Subcutaneous abdominal adipose tissue (tissue), 5 donors: ENCODE measurements at regions not wholly inside any gene's neighbourhood (a gene's known extent, or its start where the extent isn't known, plus 50 kb on each side); places are given as distances from the start of the nearest gene placed in this dataset.
"Not testable (repeated sequence)": the region's sequence is repeated elsewhere in the genome, so short reads cannot be mapped to it uniquely, and the experiment has no call there.

ENCODE experiments used
- H3K27ac ChIP-seq: one replicate; pipeline ENCODE4 v1.7.0; 2013; ENCODE audit warnings: low read depth, mild to moderate bottlenecking, inconsistent platforms, low read length, moderate library complexity
- H3K27me3 ChIP-seq, 5 donors: one replicate each; pipeline ENCODE4 v1.7.0; 2013; ENCODE audit warnings: low read length in 5 of 5, inconsistent platforms in 1 of 5; ENCODE audit not compliant: control insufficient read depth in 5 of 5, insufficient read depth in 4 of 5
- H3K36me3 ChIP-seq, 5 donors: one replicate each; pipeline ENCODE4 v1.7.0; 2013; ENCODE audit warnings: low read length in 5 of 5; ENCODE audit not compliant: control insufficient read depth in 5 of 5, insufficient read depth in 5 of 5
- H3K4me1 ChIP-seq, 5 donors: one replicate each; pipeline ENCODE4 v1.7.0; 2013; ENCODE audit warnings: low read length in 5 of 5, mild to moderate bottlenecking in 3 of 5, moderate library complexity in 1 of 5; ENCODE audit not compliant: control insufficient read depth in 5 of 5, insufficient read depth in 5 of 5
- H3K4me3 ChIP-seq, 5 donors: one replicate each; pipeline ENCODE4 v1.7.0; 2013; ENCODE audit warnings: low read length in 5 of 5, low read depth in 1 of 5
- H3K9ac ChIP-seq, 5 donors: one replicate each; pipeline ENCODE4 v1.7.0; 2013; ENCODE audit warnings: low read length in 5 of 5, mild to moderate bottlenecking in 4 of 5, moderate library complexity in 3 of 5
- H3K9me3 ChIP-seq, 5 donors: one replicate each; pipeline ENCODE4 v1.7.0; 2013; ENCODE audit warnings: low read length in 5 of 5; ENCODE audit not compliant: control insufficient read depth in 5 of 5
- donor health status: healthy.
- donor health status: healthy.
- donor health status: healthy.
- donor health status: healthy.
- donor health status: healthy.

- Histone ChIP-seq H3K27ac (no peak overlapping the region), H3K4me1 (no peaks in the 10 kb centered on the region), H3K36me3 (no peaks in the 10 kb centered on the region), H3K4me3 (no peak overlapping the region), H3K9ac (no peak overlapping the region), H3K9me3 (no peaks in the 10 kb centered on the region), H3K27me3 (no peaks in the 10 kb centered on the region)
Observed at GRCh38 chr3:87494264-87494663, 217.9 kb upstream of the POU1F1 start.

DNA sequence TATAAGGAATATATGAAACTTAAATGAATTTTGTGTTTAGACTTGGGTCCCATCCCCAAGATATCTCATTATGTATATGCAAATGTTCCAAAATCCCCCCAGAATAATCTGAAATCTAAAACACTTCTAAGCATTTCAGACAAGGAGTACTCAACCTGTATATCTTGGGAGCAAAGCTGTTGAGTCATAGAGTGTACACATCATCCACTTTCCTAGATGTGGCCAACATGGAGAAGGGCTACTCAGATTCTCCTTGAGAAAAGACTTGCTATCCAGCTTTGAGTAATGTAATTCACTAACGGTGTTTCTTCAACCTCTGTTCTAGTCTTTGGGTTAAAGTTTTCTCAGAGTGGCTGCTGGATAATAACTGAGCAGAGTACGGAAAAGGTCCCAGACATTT is 215.5 kb upstream of the POU1F1 start:
- H3K27me3 ChIP-seq, result no peaks in the 10 kb centered on the region
- no peaks in the 10 kb centered on the region for H3K4me1 ChIP-seq
- no peak overlapping the region for H3K9ac ChIP-seq
- peaks cover 0 to 2% (median 0%) of the 10 kb centered on the region in 5 donors for H3K9me3 ChIP-seq
- no peaks in the 10 kb centered on the region for H3K36me3 ChIP-seq
- no peak overlapping the region for H3K4me3 ChIP-seq
- no peak overlapping the region for H3K27ac ChIP-seq

DNA sequence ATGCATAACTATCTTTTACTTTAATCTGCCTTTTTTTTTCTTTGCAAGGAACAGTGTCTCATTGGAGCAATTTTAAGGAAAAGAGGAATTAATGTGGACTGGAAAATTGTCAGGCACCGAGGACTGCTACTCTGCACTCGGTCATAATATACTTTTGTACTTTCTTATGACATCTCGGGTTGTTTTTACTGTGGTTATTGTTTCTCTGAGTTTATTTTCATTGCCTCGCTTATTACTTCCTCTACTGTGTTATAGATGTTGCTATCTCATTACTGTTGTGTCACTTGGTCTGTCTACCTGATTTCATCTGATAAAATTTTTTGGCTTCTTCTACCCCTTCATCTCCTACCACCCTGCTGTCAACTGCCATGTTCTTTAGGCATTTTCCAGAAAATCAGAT is 213.5 kb upstream of the POU1F1 start:
- Histone ChIP-seq H3K9me3 (peaks cover 0 to 4% (median 0%) of the 10 kb centered on the region in 5 donors), H3K4me1 (no peaks in the 10 kb centered on the region), H3K27me3 (no peaks in the 10 kb centered on the region), H3K27ac (no peak overlapping the region), H3K9ac (no peak overlapping the region), H3K36me3 (no peaks in the 10 kb centered on the region), H3K4me3 (no peak overlapping the region)

GRCh38 chr3:87488765-87489164 is 212.4 kb upstream of the POU1F1 start:
- H3K27me3 ChIP-seq, result no peaks in the 10 kb centered on the region
- peaks cover 0 to 4% (median 0%) of the 10 kb centered on the region in 5 donors for H3K9me3 ChIP-seq
- no peaks in the 10 kb centered on the region for H3K4me1 ChIP-seq
- no peak overlapping the region for H3K9ac ChIP-seq
- H3K27ac ChIP-seq, result no peak overlapping the region
- no peak overlapping the region for H3K4me3 ChIP-seq
- no peaks in the 10 kb centered on the region for H3K36me3 ChIP-seq

- H3K36me3 ChIP-seq, H3K27ac ChIP-seq, H3K4me1 ChIP-seq, H3K9me3 ChIP-seq, H3K27me3 ChIP-seq, H3K9ac ChIP-seq, H3K4me3 ChIP-seq: not testable (repeated sequence)
Observed at GRCh38 chr3:87486635-87487034, 210.3 kb upstream of the POU1F1 start.

GRCh38 chr3:87486115-87486514 is 209.7 kb upstream of the POU1F1 start:
- no peaks in the 10 kb centered on the region for H3K36me3 ChIP-seq
- H3K27ac ChIP-seq, result no peak overlapping the region
- peaks cover 0 to 4% (median 0%) of the 10 kb centered on the region in 5 donors for H3K9me3 ChIP-seq
- no peaks in the 10 kb centered on the region for H3K4me1 ChIP-seq
- H3K4me3 ChIP-seq, result no peak overlapping the region
- no peaks in the 10 kb centered on the region for H3K27me3 ChIP-seq
- no peak overlapping the region for H3K9ac ChIP-seq

DNA sequence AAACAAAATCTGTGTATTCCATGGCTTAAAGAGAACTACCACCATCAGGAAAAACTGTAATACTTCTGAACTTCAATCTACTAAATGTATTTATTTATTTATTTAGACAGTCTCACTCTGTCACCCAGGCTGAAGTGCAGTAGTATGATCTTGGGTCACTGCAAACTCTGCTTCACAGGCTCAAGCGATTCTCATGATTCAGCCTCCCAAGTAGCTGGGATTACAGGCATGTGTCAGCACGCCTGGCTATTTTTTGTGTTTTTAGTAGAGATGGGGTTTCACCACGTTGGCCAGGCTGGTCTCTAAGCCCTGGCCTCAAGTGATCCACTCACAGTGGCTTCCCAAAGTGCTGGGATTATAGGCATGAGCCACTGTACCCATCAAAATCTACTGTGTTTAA is 202.3 kb upstream of the POU1F1 start:
- Histone ChIP-seq H3K36me3 (no peaks in the 10 kb centered on the region), H3K27me3 (no peaks in the 10 kb centered on the region), H3K4me3 (no peak overlapping the region), H3K9me3 (no peaks in the 10 kb centered on the region), H3K27ac (no peak overlapping the region), H3K4me1 (no peaks in the 10 kb centered on the region), H3K9ac (no peak overlapping the region)

- no peaks in the 10 kb centered on the region for H3K4me1 ChIP-seq
- no peak overlapping the region for H3K27ac ChIP-seq
- H3K27me3 ChIP-seq, result no peaks in the 10 kb centered on the region
- no peaks in the 10 kb centered on the region for H3K36me3 ChIP-seq
- no peak overlapping the region for H3K9ac ChIP-seq
- peaks cover 0 to 6% (median 0%) of the 10 kb centered on the region in 5 donors for H3K9me3 ChIP-seq
- no peak overlapping the region for H3K4me3 ChIP-seq
Observed at GRCh38 chr3:87473944-87474343, 197.6 kb upstream of the POU1F1 start.

DNA sequence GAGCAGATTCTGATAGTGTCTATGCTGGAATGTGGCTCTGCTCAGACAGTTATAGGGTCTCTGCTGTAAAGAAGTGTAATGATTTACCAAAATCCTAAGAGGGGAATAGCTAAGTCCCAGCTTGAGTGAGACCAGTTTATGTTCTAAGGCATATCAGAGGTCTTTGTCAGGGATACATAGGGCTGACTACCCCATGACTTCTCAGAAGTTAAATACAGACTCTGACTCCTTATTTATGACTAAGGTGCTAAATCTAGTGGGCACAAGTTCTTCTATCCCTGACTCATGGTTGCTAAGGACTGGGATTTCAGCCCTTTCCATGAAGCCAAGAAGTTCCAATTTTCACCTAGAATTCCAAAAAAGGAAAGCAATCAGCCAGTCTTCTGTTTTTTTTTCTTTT is 192.6 kb upstream of the POU1F1 start:
- Histone ChIP-seq H3K4me1 (no peaks in the 10 kb centered on the region), H3K27ac (no peak overlapping the region), H3K9me3 (peaks cover 0 to 10% (median 5%) of the 10 kb centered on the region in 5 donors), H3K4me3 (no peak overlapping the region), H3K9ac (no peak overlapping the region), H3K36me3 (no peaks in the 10 kb centered on the region), H3K27me3 (no peaks in the 10 kb centered on the region)

- Histone ChIP-seq H3K9me3 (peaks cover 0 to 10% (median 5%) of the 10 kb centered on the region in 5 donors), H3K36me3 (no peaks in the 10 kb centered on the region), H3K27ac (no peak overlapping the region), H3K4me3 (no peak overlapping the region), H3K27me3 (no peaks in the 10 kb centered on the region), H3K4me1 (no peaks in the 10 kb centered on the region), H3K9ac (no peak overlapping the region)
Observed at GRCh38 chr3:87468235-87468634, 191.9 kb upstream of the POU1F1 start.

DNA sequence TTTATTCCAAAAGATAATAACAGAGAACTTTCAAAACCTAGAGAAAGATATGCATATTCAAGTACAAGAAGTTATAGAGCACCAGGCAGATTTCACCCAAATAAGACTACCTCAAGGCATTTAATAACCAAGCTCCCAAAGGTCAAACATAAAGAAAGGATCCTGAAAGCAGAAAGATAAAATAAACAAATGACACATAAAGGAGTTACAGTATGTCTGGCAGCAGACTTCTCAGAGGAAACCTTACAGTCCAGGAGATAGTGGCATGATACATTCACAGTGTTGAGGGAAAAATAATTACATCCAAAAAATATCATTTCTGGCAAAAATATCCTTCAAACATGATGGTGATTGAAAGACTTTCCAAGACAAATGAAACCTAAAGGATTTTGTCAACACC is 185.8 kb upstream of the POU1F1 start:
- Histone ChIP-seq H3K4me3 (no peak overlapping the region), H3K36me3 (no peaks in the 10 kb centered on the region), H3K27me3 (no peaks in the 10 kb centered on the region), H3K9ac (no peak overlapping the region), H3K4me1 (no peaks in the 10 kb centered on the region), H3K9me3 (peaks cover 0 to 5% (median 3%) of the 10 kb centered on the region in 5 donors), H3K27ac (no peak overlapping the region)
